GM21528 (cell line): ENCODE measurements at regions not wholly inside any gene's neighbourhood (a gene's known extent, or its start where the extent isn't known, plus 50 kb on each side); places are given as distances from the start of the nearest gene placed in this dataset.
"Not testable (repeated sequence)": the region's sequence is repeated elsewhere in the genome, so short reads cannot be mapped to it uniquely, and the experiment has no call there.

Experiments used
- ATAC-seq: cut with Tn5 transposase; IDR thresholded peaks from one replicate; pipeline ENCODE4 v1.9.1; 2021; ENCODE audit warnings: mild to moderate bottlenecking, moderate library complexity; ENCODE audit not compliant: unreplicated experiment, low FRiP score

- ATAC-seq = not testable (repeated sequence)
Measured at GRCh38 chr17:15802917-15803316, 70.8 kb downstream of the TBC1D26 start.

GRCh38 chr17:15806825-15807224 lies 74.7 kb downstream of the TBC1D26 start:
- ATAC-seq = not testable (repeated sequence)

- not testable (repeated sequence) for ATAC-seq
Measured at GRCh38 chr17:15813388-15813787, 81.3 kb downstream of the TBC1D26 start.

GRCh38 chr17:15814003-15814402 lies 81.9 kb downstream of the TBC1D26 start:
- not testable (repeated sequence) for ATAC-seq

GRCh38 chr17:15817861-15818260 lies 85.8 kb downstream of the TBC1D26 start:
- ATAC-seq = not testable (repeated sequence)

GRCh38 chr17:15822280-15822679 lies 90.2 kb downstream of the TBC1D26 start:
- ATAC-seq = not testable (repeated sequence)

GRCh38 chr17:15828727-15829314 lies 96.7 kb downstream of the TBC1D26 start:
- not testable (repeated sequence) for ATAC-seq

GRCh38 chr17:15830221-15830620 lies 98.1 kb downstream of the TBC1D26 start:
- ATAC-seq = not testable (repeated sequence)

- ATAC-seq = peak; percentile 84
Measured at GRCh38 chr17:15831182-15831581, 99.1 kb downstream of the TBC1D26 start.

GRCh38 chr17:15832921-15833480 lies 100.9 kb downstream of the TBC1D26 start:
- not testable (repeated sequence) for ATAC-seq

- ATAC-seq = not testable (repeated sequence)
Measured at GRCh38 chr17:15833890-15834289, 101.8 kb downstream of the TBC1D26 start.

GRCh38 chr17:15835481-15835880 lies 103.4 kb downstream of the TBC1D26 start:
- ATAC-seq = not testable (repeated sequence)

- ATAC-seq = not testable (repeated sequence)
Measured at GRCh38 chr17:15836249-15836982, 104.3 kb downstream of the TBC1D26 start.

- ATAC-seq = not testable (repeated sequence)
Measured at GRCh38 chr17:15836991-15837390, 104.9 kb downstream of the TBC1D26 start.

GRCh38 chr17:15847447-15848229 lies 97.3 kb upstream of the ADORA2B start:
- ATAC-seq = not testable (repeated sequence)

GRCh38 chr17:15849054-15849453 lies 95.9 kb upstream of the ADORA2B start:
- not testable (repeated sequence) for ATAC-seq

GRCh38 chr17:15850071-15850470 lies 94.9 kb upstream of the ADORA2B start:
- ATAC-seq = not testable (repeated sequence)

- ATAC-seq = not testable (repeated sequence)
Measured at GRCh38 chr17:15850687-15851086, 94.2 kb upstream of the ADORA2B start.

GRCh38 chr17:15852863-15853262 lies 92.1 kb upstream of the ADORA2B start:
- not testable (repeated sequence) for ATAC-seq

GRCh38 chr17:15856191-15856590 lies 88.7 kb upstream of the ADORA2B start:
- ATAC-seq = not testable (repeated sequence)

GRCh38 chr17:15856745-15857144 lies 88.2 kb upstream of the ADORA2B start:
- not testable (repeated sequence) for ATAC-seq
